HG03159 (cell line): ENCODE measurements at regions not wholly inside any gene's neighbourhood (a gene's known extent, or its start where the extent isn't known, plus 50 kb on each side); places are given as distances from the start of the nearest gene placed in this dataset.

Experiments
- ATAC-seq: cut with Tn5 transposase; IDR thresholded peaks from one replicate; pipeline ENCODE4 v1.9.1; 2021; ENCODE audit warnings: mild to moderate bottlenecking, moderate library complexity; ENCODE audit not compliant: unreplicated experiment

- no peak for ATAC-seq
Observed at GRCh38 chr6:137357263-137357947, 136.8 kb downstream of the OLIG3 start.

DNA sequence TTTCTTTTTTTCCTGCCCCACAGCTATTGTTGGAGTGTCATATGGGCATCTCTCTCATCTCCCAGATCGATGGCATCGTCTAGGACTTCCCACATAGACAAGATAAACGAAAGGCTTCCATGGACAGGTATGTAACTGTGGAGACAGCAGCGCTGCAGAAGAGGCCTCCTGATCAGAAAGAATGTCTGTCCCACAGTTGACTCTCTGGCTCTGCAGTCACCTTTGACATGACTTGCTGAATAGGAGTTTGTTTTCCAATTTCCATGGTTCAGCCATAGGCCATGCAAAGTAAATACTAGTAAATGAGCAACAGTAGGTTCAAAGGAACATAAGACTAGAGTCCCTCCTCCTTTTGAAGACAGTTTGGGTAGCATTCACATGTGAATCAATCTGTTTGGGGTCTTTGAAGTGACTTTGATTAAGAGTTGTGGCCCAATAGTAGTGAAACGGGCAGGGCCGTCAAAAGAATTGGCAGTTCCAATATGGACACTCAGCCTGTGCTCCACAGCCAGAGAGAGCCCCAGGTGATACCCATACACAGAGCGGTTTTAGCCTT lies 134.7 kb upstream of the IFNGR1 start:
- ATAC-seq = no peak

GRCh38 chr6:137353346-137353745 lies 134.2 kb upstream of the IFNGR1 start:
- ATAC-seq = no peak

- ATAC-seq = no peak
Observed at GRCh38 chr6:137352859-137353258, 133.7 kb upstream of the IFNGR1 start.

DNA sequence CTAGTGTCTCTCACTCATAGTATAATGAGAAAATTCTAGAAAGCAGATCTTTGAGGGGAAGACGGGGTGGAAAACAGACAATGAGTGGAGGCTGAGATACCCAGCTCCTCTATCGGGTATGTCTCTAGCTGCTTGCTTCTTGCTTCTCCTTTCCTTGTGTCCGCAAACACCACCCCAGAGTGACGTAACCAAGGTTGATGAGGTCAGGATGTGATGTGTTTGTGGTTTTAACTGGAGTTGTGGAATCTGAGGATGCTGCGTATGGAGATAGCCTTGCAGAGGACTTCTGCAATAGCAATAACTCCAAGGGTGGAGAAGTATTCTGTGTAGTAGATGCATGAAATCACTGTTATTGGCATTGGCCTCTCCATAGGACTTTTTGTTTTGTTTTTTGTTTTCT lies 132.7 kb upstream of the IFNGR1 start:
- no peak for ATAC-seq

DNA sequence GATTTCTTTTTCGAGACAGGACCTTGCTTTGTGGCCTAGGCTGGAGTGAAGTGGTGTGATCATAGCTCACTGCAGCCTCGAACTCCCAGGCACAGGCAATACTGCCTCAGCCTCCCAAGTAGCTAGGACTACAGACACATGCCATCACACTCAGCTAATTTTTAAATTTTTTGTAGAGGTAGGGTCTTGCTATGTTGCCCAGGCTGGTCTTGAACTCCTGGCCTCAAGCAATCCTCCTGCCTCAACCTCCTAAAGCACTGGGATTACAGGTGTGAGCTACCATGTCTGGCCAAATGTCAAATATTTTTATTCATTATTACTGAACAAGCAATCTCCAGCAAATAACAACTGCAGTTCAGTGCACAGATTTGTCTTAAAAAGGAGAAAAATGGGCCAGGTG lies 131.7 kb upstream of the IFNGR1 start:
- no peak for ATAC-seq

GRCh38 chr6:137349856-137350830 lies 131.0 kb upstream of the IFNGR1 start:
- no peak for ATAC-seq

DNA sequence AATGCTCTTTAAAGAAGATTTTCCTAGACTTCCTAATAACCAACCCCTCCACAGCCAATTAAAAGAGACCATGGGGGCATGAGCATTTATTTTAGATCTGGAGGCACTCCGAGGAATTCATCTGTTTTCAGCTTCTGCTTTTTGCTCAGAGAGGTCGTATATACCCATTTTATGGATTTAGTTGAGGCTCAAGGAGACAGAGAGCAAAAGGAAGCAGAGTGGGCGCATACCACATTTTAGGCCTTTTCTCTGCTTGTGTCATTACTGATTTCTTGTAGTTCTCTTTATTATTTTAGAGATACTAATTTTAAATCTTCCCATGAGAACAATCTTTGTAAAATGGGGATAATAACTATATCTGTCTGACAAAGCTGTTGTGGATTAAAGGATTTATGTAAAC lies 129.6 kb upstream of the IFNGR1 start:
- ATAC-seq = no peak

DNA sequence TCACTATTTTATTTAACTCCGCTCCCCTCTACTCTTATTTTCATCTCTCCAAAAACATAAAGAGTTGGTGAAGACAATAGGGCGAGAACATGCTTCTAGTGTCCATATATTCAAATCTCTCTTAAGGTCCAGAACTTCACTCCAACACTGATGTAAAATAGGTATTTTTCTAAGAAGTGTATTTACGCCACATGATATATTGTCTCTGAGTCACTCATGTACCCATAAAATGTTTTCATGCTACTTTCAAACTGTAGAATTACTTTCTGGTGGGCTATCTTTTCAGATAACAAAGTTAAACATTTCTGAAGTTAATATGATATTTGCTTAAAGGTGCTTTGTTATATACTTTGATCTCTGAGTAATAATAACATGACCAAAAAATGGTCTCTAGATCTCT lies 124.1 kb upstream of the IFNGR1 start:
- ATAC-seq = no peak

GRCh38 chr6:137342607-137343190 lies 123.5 kb upstream of the IFNGR1 start:
- ATAC-seq = no peak

DNA sequence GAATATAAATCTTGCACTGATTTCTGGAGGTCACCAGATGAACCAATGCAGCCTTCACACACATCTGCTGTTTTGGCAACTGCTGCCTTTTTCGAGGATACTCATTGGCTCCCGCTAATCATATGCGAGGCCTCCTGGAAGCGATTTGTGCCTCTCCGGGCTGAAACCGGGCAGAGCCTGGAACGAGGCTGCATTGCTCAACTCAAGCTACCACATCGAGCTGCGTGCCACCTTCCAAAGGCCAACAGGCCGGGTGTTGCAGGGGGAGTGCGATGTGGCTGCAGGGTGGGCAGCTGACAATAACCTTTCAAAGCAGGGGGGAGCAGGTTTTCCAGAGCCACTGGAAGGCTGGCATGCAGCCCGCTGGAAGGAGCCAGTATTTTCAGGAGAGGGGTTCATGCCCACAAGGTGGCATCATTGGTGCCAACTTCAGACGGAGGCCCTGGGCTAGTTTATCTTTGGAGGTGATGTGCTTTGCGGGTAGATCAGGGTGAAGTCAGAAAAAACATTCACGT lies 122.6 kb upstream of the IFNGR1 start:
- no peak for ATAC-seq

DNA sequence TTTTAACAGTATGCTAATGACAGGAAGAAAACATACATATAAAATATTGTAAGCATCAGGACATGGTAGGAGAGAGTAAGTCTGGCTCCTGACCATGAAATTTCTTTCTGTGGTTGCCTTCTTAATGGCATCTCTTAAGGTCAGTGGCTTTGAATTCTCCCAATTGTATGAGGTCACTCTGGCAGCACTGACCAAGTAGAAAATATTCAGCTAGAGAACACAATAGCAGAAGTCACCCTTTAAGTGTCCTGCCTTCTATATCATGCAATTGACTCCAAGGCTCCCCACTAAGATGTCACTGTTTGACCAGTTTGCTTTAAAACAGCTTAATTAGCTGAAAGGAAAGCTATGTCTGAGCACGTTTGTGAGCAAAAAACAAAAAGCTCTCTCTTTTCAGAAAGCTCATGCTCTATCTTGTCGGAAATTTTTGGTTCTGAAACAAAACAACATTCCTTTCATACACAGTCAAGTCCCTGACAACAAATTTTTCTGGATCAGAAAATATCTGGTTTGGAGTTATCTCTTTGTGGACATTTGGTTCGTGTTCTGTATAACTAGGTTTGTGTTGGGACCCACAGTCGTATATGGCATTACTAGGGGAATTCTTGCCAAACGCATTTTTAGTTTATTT lies 120.9 kb upstream of the IFNGR1 start:
- no peak for ATAC-seq

GRCh38 chr6:137334884-137335283 lies 115.7 kb upstream of the IFNGR1 start:
- ATAC-seq = no peak

DNA sequence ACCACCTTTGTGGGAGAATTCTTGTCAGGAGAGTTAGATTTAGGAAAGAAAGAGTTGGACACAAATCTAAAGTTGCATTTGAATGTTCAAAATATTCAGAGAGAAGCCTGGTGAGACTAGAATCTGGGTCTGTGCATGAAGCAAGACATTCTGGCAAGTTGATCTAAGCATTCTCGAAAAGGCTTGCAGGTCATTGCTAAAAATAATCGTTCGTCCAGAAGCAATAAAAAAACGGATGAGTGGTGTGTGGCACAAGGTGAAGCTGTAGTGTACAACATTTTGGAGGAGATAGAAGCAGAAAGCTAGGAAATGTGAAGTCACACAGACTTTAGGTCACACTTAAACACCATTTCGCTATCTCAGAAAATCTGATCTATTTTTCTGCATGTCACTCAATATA lies 114.9 kb upstream of the IFNGR1 start:
- ATAC-seq = no peak

DNA sequence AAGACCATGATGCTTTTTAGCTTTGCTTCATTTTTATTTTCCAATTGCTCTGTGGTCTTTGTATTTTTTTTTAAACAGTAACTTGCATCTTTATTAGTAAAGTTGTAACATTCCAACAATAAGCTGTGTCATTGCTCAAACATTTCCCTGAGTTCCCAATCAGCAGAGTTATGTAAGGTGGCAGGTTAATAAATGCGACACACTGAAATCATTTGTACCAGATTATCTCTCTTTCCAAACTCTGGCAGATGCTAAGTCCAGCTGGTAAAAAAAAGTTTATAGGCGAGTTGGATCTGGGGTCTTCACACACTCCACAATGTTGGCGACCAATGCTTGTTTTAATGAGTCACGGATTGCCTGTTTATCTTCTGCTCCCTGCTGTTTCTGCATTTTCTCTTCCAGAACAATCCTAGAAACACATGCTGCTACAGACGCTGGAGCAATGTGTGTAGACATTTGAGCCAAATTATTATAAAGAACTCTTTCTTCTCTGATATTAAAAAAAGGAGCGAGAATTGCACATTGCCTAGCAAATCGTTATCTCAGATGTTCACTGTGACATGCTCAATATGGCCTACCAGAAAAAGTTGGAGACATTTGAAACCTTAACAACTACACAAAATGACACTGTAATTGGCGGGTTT lies 113.6 kb upstream of the IFNGR1 start:
- ATAC-seq = no peak

DNA sequence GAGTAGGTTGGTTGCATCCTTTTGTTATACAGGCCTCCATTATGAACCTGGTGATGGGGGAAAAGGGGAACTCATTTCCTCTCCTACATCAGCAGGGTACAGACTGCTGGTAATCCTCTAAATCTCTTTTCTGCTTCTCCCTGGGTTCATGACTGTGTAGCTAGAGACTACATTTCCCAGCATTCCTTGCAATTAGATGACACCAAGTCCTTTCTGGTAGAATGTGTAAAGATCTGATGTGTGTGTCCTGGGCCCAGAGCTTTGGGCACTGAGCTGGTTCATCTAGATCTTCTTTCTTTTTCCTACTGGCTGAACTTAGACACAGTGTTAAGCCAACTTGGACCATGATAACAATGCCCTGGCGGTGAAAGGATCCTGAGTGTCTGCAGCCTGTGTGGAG lies 104.7 kb upstream of the IFNGR1 start:
- ATAC-seq = no peak

- ATAC-seq = no peak
Observed at GRCh38 chr6:137320271-137320670, 101.1 kb upstream of the IFNGR1 start.

GRCh38 chr6:137316626-137317025 lies 97.4 kb upstream of the IFNGR1 start:
- ATAC-seq = no peak

GRCh38 chr6:137315081-137315480 lies 95.9 kb upstream of the IFNGR1 start:
- ATAC-seq = no peak
